ENCODE measurements at regions not wholly inside any gene's neighbourhood (a gene's known extent, or its start where the extent isn't known, plus 50 kb on each side); places are given as distances from the start of the nearest gene placed in this dataset.

DNA sequence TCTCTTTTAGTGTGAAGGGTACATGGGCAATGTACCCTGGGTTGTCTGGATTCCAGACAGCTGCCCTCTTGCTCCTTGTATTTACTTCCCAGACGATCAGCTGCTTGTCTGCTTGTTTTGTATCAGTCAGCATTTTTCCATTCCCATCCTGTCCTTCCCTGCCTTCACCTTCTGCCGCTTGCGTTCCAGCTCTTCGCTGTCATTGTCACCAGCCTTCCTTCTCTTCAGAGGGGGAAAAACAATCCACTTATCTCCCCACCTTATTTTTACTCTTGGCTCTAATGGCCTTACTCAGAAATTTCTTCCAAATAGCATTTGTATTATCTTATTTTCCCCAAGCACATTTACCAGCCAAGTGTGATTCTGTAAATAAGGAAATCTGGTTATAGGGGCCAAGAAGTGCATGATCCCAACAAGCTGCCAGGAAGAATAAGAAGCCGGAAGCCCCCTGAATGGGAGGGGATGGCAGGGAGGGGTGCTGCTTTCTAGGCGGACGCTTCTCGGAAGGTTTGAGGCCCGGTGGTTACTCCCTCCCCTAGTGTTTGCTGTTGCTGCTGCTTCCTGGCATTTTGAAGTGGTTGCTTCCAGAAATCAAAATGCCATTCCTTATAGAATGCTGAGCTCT is 497.6 kb downstream of the NTRK3 start:
- Histone ChIP-seq H3K9ac (ENCODE audit: extremely low read depth, low read length, poor library complexity, severe bottlenecking) (no peak overlapping the region), H3K4me3 (ENCODE audit: low read length) (no peak overlapping the region), H3K4me1 (ENCODE audit: control insufficient read depth, insufficient read depth, low read length) (peaks cover 13% of the 10 kb centered on the region), H3K36me3 (ENCODE audit: control insufficient read depth, insufficient read depth, low read length) (no peaks in the 10 kb centered on the region), H3K27ac (ENCODE audit: low read depth, low read length) (no peak overlapping the region), H3K9me3 (ENCODE audit: control insufficient read depth, low read length) (no peaks in the 10 kb centered on the region), H3K27me3 (ENCODE audit: control insufficient read depth, insufficient read depth, low read length, poor library complexity, severe bottlenecking) (no peaks in the 10 kb centered on the region)
- no peak overlapping the region for H3K27ac Mint-ChIP-seq
- peaks cover 5% of the 10 kb centered on the region for H3K27me3 Mint-ChIP-seq (ENCODE audit: insufficient read depth)
- TF ChIP-seq, protein P1, sequence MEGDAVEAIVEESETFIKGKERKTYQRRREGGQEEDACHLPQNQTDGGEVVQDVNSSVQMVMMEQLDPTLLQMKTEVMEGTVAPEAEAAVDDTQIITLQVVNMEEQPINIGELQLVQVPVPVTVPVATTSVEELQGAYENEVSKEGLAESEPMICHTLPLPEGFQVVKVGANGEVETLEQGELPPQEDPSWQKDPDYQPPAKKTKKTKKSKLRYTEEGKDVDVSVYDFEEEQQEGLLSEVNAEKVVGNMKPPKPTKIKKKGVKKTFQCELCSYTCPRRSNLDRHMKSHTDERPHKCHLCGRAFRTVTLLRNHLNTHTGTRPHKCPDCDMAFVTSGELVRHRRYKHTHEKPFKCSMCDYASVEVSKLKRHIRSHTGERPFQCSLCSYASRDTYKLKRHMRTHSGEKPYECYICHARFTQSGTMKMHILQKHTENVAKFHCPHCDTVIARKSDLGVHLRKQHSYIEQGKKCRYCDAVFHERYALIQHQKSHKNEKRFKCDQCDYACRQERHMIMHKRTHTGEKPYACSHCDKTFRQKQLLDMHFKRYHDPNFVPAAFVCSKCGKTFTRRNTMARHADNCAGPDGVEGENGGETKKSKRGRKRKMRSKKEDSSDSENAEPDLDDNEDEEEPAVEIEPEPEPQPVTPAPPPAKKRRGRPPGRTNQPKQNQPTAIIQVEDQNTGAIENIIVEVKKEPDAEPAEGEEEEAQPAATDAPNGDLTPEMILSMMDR (conservative IDR thresholded peaks at IDR 0.05), result no peak
- 88 to 97% methylated on average over 8 to 9 of the region's 9 CpGs for WGBS, 2 experiments (ENCODE audit: insufficient coverage in 1 of 2, insufficient read length in 1 of 2)
- no peaks in the 10 kb centered on the region for H3K9me3 Mint-ChIP-seq
- peaks cover 26% of the 10 kb centered on the region for H3K4me1 Mint-ChIP-seq
- no peak overlapping the region for H3K4me3 Mint-ChIP-seq
- H3K36me3 Mint-ChIP-seq (ENCODE audit: low read depth), result no peaks in the 10 kb centered on the region
- DNase-seq, result no peak

DNA sequence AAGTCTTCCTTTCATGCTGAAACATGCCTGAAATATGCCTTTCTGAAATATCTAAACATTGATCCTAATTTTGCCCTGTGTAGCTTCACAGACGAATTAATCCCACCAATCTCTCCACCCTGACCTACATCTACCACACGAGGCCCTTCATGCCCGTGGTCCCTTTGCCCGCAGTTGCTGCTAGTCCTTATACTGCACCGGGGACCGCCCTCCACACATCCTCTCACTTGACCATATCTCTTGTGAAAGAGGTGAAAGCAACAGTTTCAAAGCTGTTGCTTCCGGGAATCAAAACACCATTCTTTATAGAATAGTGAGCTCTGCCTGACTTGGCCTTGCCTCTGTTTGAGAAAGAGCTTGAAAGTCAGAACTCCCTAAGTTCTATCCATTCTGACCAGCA is 499.5 kb downstream of the NTRK3 start:
- H3K36me3 ChIP-seq (ENCODE audit: control insufficient read depth, insufficient read depth, low read length), result no peaks in the 10 kb centered on the region
- no peak overlapping the region for H3K27ac ChIP-seq (ENCODE audit: low read depth, low read length)
- no peak overlapping the region for H3K27ac Mint-ChIP-seq
- no peaks in the 10 kb centered on the region for H3K27me3 ChIP-seq (ENCODE audit: control insufficient read depth, insufficient read depth, low read length, poor library complexity, severe bottlenecking)
- peaks cover 16% of the 10 kb centered on the region for H3K4me1 Mint-ChIP-seq
- DNase-seq, result no peak
- no peak overlapping the region for H3K4me3 ChIP-seq (ENCODE audit: low read length)
- peaks cover 5% of the 10 kb centered on the region for H3K27me3 Mint-ChIP-seq (ENCODE audit: insufficient read depth)
- no peaks in the 10 kb centered on the region for H3K36me3 Mint-ChIP-seq (ENCODE audit: low read depth)
- WGBS, 2 experiments (ENCODE audit: insufficient coverage in 1 of 2, insufficient read length in 1 of 2), result 91 to 100% methylated on average over 1 to 7 of the region's 7 CpGs
- TF ChIP-seq, protein P1 (conservative IDR thresholded peaks at IDR 0.05), result no peak
- H3K4me3 Mint-ChIP-seq, result no peak overlapping the region
- peaks cover 9% of the 10 kb centered on the region for H3K4me1 ChIP-seq (ENCODE audit: control insufficient read depth, insufficient read depth, low read length)
- H3K9me3 Mint-ChIP-seq, result no peaks in the 10 kb centered on the region
- H3K9me3 ChIP-seq (ENCODE audit: control insufficient read depth, low read length), result no peaks in the 10 kb centered on the region
- no peak overlapping the region for H3K9ac ChIP-seq (ENCODE audit: extremely low read depth, low read length, poor library complexity, severe bottlenecking)

DNA sequence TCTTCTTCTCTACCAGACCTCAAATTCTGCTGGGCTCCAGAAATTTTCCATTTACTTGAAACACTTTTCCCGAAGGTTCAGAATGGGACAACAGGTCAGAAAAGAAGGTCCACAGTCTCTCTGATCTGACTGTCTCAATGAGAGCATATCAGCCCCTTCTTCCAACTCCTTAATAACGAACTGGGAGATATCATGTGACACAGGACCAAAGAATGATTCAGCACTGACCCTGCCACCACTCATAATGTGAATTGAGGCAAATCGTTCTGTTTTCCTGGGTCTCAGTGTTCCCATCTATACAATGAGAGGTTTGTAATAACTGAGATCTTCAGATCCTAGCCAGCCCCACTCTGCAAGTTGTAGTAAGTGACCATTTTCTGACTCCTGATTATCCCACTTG is 500.5 kb downstream of the NTRK3 start:
- Mint-ChIP-seq H3K27me3 (ENCODE audit: insufficient read depth) (peaks cover 8% of the 10 kb centered on the region), H3K4me3 (no peak overlapping the region), H3K9me3 (no peaks in the 10 kb centered on the region), H3K4me1 (peaks cover 16% of the 10 kb centered on the region), H3K36me3 (ENCODE audit: low read depth) (no peaks in the 10 kb centered on the region), H3K27ac (no peak overlapping the region)
- no peaks in the 10 kb centered on the region for H3K9me3 ChIP-seq (ENCODE audit: control insufficient read depth, low read length)
- no peak overlapping the region for H3K4me3 ChIP-seq (ENCODE audit: low read length)
- TF ChIP-seq, protein P1 (conservative IDR thresholded peaks at IDR 0.05), result no peak
- peaks cover 9% of the 10 kb centered on the region for H3K4me1 ChIP-seq (ENCODE audit: control insufficient read depth, insufficient read depth, low read length)
- no peaks in the 10 kb centered on the region for H3K36me3 ChIP-seq (ENCODE audit: control insufficient read depth, insufficient read depth, low read length)
- H3K27me3 ChIP-seq (ENCODE audit: control insufficient read depth, insufficient read depth, low read length, poor library complexity, severe bottlenecking), result no peaks in the 10 kb centered on the region
- no peak overlapping the region for H3K9ac ChIP-seq (ENCODE audit: extremely low read depth, low read length, poor library complexity, severe bottlenecking)
- DNase-seq, result no peak
- H3K27ac ChIP-seq (ENCODE audit: low read depth, low read length), result no peak overlapping the region
- 89 to 91% methylated on average over 2 to 3 of the region's 3 CpGs for WGBS, 2 experiments (ENCODE audit: insufficient coverage in 1 of 2, insufficient read length in 1 of 2)

All from endodermal cell (in vitro differentiated cells).